ENCODE measurements at regions not wholly inside any gene's neighbourhood (a gene's known extent, or its start where the extent isn't known, plus 50 kb on each side); places are given as distances from the start of the nearest gene placed in this dataset.

GRCh38 chr6:62523630-62524029 lies 237.6 kb upstream of the KHDRBS2 start:
- TF ChIP-seq FOXJ3 (CRISPR knock-in tag; IDR thresholded peaks at IDR 0.05) (no peak), TAF1 (IDR thresholded peaks at IDR 0.05; ENCODE audit: borderline replicate concordance, low read depth, low read length) (no peak)
- Histone ChIP-seq H3K4me2 (no peak overlapping the region), H4K20me1 (ENCODE audit: insufficient read depth) (no peaks in the 10 kb centered on the region), H3K27me3 (ENCODE audit: insufficient read depth) (no peaks in the 10 kb centered on the region), H3K36me3 (replicated peaks in 1 of 2; ENCODE audit: control insufficient read depth in 1 of 2, insufficient read depth in 2 of 2, low read length in 1 of 2) (no peaks in the 10 kb centered on the region), H3K9ac (no peak overlapping the region), H3K9me2 (no peaks in the 10 kb centered on the region), H3K4me3 (ENCODE audit: low read depth in 2 of 2, low read length in 1 of 2) (no peak overlapping the region), H3F3A (replicated peaks; ENCODE audit: insufficient read depth) (no peaks in the 10 kb centered on the region), H2AFZ (ENCODE audit: low read depth) (no peak overlapping the region), H3K27ac (ENCODE audit: low read depth in 2 of 2, low read length in 1 of 2) (no peak overlapping the region), H3K9me3 (no peaks in the 10 kb centered on the region), H3K79me2 (ENCODE audit: insufficient read depth) (no peaks in the 10 kb centered on the region), H3K4me1 (ENCODE audit: control insufficient read depth in 1 of 2, insufficient read depth in 2 of 2, low read depth in 1 of 2, low read length in 1 of 2) (no peaks in the 10 kb centered on the region)
- ChIA-PET CTCF (no interaction called here), POLR2A (no interaction called here)
- DNase-seq, result no peak
- 2% methylated on average over 2 of the region's 2 CpGs for WGBS (ENCODE audit: low lambda C conversion rate)

GRCh38 chr6:62519574-62519973 lies 233.5 kb upstream of the KHDRBS2 start:
- Histone ChIP-seq H3K4me3 (ENCODE audit: low read depth in 2 of 2, low read length in 1 of 2) (no peak overlapping the region), H3K4me1 (ENCODE audit: control insufficient read depth in 1 of 2, insufficient read depth in 2 of 2, low read depth in 1 of 2, low read length in 1 of 2) (no peaks in the 10 kb centered on the region), H2AFZ (ENCODE audit: low read depth) (no peak overlapping the region), H3K9me3 (no peaks in the 10 kb centered on the region), H3F3A (replicated peaks; ENCODE audit: insufficient read depth) (no peaks in the 10 kb centered on the region), H3K27me3 (ENCODE audit: insufficient read depth) (no peaks in the 10 kb centered on the region), H3K27ac (ENCODE audit: low read depth in 2 of 2, low read length in 1 of 2) (no peak overlapping the region), H3K9me2 (no peaks in the 10 kb centered on the region), H3K4me2 (no peak overlapping the region), H3K9ac (no peak overlapping the region), H3K36me3 (replicated peaks in 1 of 2; ENCODE audit: control insufficient read depth in 1 of 2, insufficient read depth in 2 of 2, low read length in 1 of 2) (no peaks in the 10 kb centered on the region), H3K79me2 (ENCODE audit: insufficient read depth) (no peaks in the 10 kb centered on the region), H4K20me1 (ENCODE audit: insufficient read depth) (no peaks in the 10 kb centered on the region)
- ChIA-PET POLR2A (no interaction called here), CTCF (no interaction called here)
- TF ChIP-seq TAF1 (IDR thresholded peaks at IDR 0.05; ENCODE audit: borderline replicate concordance, low read depth, low read length) (no peak), ZBTB33 (IDR thresholded peaks at IDR 0.05; ENCODE audit: borderline replicate concordance, low read depth) (no peak), USF1 (IDR thresholded peaks at IDR 0.05; ENCODE audit: borderline replicate concordance, low read depth) (no peak), NRF1 (IDR thresholded peaks at IDR 0.05; ENCODE audit: low read depth, low read length) (no peak), CTCF (IDR thresholded peaks at IDR 0.05) (no peak), EP300 (IDR thresholded peaks at IDR 0.05; ENCODE audit: borderline replicate concordance in 1 of 2, low read depth in 1 of 2, low read length in 1 of 2) (no peak), PBX3 (IDR thresholded peaks at IDR 0.05) (no peak), MEF2A (IDR thresholded peaks at IDR 0.05; ENCODE audit: borderline replicate concordance, low read depth) (no peak)
- no peak for DNase-seq
